ENCODE measurements at regions not wholly inside any gene's neighbourhood (a gene's known extent, or its start where the extent isn't known, plus 50 kb on each side); places are given as distances from the start of the nearest gene placed in this dataset.

GRCh38 chr2:120923426-120923825 is 187.8 kb downstream of the GLI2 start:
- no peak overlapping the region for H3K9ac ChIP-seq (ENCODE audit: low read depth, low read length)
- H3K4me3 ChIP-seq (ENCODE audit: low read depth, low read length) = no peak overlapping the region
- peaks cover 16% of the 10 kb centered on the region for H3K36me3 ChIP-seq (ENCODE audit: control insufficient read depth, insufficient read depth, low read length)
- H3K27ac ChIP-seq (ENCODE audit: low read depth, low read length) = no peak overlapping the region
- H3K27me3 ChIP-seq (ENCODE audit: control insufficient read depth, insufficient read depth, low read length) = no peaks in the 10 kb centered on the region
- no peaks in the 10 kb centered on the region for H3K9me3 ChIP-seq (ENCODE audit: control insufficient read depth, insufficient read depth, low read length)
- no peaks in the 10 kb centered on the region for H3K4me1 ChIP-seq (ENCODE audit: control insufficient read depth, insufficient read depth, low read length)

GRCh38 chr2:120924924-120925323 is 189.3 kb downstream of the GLI2 start:
- Histone ChIP-seq H3K9ac (ENCODE audit: low read depth, low read length) (no peak overlapping the region), H3K4me3 (ENCODE audit: low read depth, low read length) (no peak overlapping the region), H3K27ac (ENCODE audit: low read depth, low read length) (no peak overlapping the region), H3K27me3 (ENCODE audit: control insufficient read depth, insufficient read depth, low read length) (no peaks in the 10 kb centered on the region), H3K4me1 (ENCODE audit: control insufficient read depth, insufficient read depth, low read length) (no peaks in the 10 kb centered on the region), H3K9me3 (ENCODE audit: control insufficient read depth, insufficient read depth, low read length) (no peaks in the 10 kb centered on the region), H3K36me3 (ENCODE audit: control insufficient read depth, insufficient read depth, low read length) (peaks cover 27% of the 10 kb centered on the region)

DNA sequence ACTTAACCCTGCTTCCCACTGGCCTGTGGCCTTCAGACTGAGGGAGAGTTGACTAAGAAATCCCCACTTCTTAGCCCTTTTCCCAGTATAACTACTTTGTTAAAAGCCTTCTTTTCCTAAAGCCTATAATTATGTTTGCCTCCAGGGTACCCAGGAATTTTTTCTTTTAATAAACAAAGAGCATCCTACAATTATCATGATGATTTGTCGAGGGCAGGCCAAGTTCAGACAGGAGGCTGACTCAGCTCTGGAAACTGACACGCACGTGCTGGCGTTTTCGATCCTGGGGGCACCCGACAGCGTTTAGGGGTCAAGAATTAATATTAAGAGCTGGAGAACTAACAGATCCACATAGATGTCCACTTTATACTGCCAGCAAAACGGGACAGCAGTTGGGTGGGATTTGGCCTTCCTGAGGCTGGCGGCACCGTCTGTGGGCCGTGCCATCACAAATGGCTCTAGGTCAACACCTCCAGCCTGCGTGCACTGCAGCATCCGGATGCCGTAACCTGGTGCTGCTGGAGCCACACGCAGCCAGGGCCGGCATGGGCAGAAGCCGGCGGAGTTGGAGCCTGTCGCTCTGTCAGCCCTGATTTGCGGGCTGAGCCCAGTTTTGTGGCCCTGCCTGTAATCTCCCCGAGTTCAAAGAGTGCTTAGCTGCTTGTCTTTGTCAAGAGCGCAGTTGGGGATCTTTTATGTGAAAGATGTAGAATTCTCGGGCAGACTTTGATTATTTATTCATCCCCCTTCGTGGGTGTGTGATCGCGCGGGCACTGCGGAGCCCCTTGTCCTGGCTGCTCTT is 191.0 kb downstream of the GLI2 start:
- Histone ChIP-seq H3K27me3 (ENCODE audit: control insufficient read depth, insufficient read depth, low read length) (no peaks in the 10 kb centered on the region), H3K9me3 (ENCODE audit: control insufficient read depth, insufficient read depth, low read length) (no peaks in the 10 kb centered on the region), H3K4me1 (ENCODE audit: control insufficient read depth, insufficient read depth, low read length) (no peaks in the 10 kb centered on the region), H3K4me3 (ENCODE audit: low read depth, low read length) (no peak overlapping the region), H3K9ac (ENCODE audit: low read depth, low read length) (no peak overlapping the region), H3K27ac (ENCODE audit: low read depth, low read length) (no peak overlapping the region), H3K36me3 (ENCODE audit: control insufficient read depth, insufficient read depth, low read length) (peaks cover 37% of the 10 kb centered on the region)

- H3K9ac ChIP-seq (ENCODE audit: low read depth, low read length) = no peak overlapping the region
- no peaks in the 10 kb centered on the region for H3K4me1 ChIP-seq (ENCODE audit: control insufficient read depth, insufficient read depth, low read length)
- no peak overlapping the region for H3K4me3 ChIP-seq (ENCODE audit: low read depth, low read length)
- no peak overlapping the region for H3K27ac ChIP-seq (ENCODE audit: low read depth, low read length)
- H3K27me3 ChIP-seq (ENCODE audit: control insufficient read depth, insufficient read depth, low read length) = no peaks in the 10 kb centered on the region
- H3K36me3 ChIP-seq (ENCODE audit: control insufficient read depth, insufficient read depth, low read length) = peaks cover 37% of the 10 kb centered on the region
- no peaks in the 10 kb centered on the region for H3K9me3 ChIP-seq (ENCODE audit: control insufficient read depth, insufficient read depth, low read length)
Measured at GRCh38 chr2:120927265-120927628, 191.6 kb downstream of the GLI2 start.

GRCh38 chr2:120929829-120930228 is 194.2 kb downstream of the GLI2 start:
- Histone ChIP-seq H3K9me3 (ENCODE audit: control insufficient read depth, insufficient read depth, low read length) (no peaks in the 10 kb centered on the region), H3K27me3 (ENCODE audit: control insufficient read depth, insufficient read depth, low read length) (no peaks in the 10 kb centered on the region), H3K9ac (ENCODE audit: low read depth, low read length) (no peak overlapping the region), H3K4me1 (ENCODE audit: control insufficient read depth, insufficient read depth, low read length) (no peaks in the 10 kb centered on the region), H3K4me3 (ENCODE audit: low read depth, low read length) (no peak overlapping the region), H3K36me3 (ENCODE audit: control insufficient read depth, insufficient read depth, low read length) (peaks cover 26% of the 10 kb centered on the region), H3K27ac (ENCODE audit: low read depth, low read length) (no peak overlapping the region)

- H3K4me3 ChIP-seq (ENCODE audit: low read depth, low read length) = no peak overlapping the region
- no peak overlapping the region for H3K27ac ChIP-seq (ENCODE audit: low read depth, low read length)
- H3K27me3 ChIP-seq (ENCODE audit: control insufficient read depth, insufficient read depth, low read length) = no peaks in the 10 kb centered on the region
- H3K9ac ChIP-seq (ENCODE audit: low read depth, low read length) = no peak overlapping the region
- peaks cover 26% of the 10 kb centered on the region for H3K36me3 ChIP-seq (ENCODE audit: control insufficient read depth, insufficient read depth, low read length)
- no peaks in the 10 kb centered on the region for H3K9me3 ChIP-seq (ENCODE audit: control insufficient read depth, insufficient read depth, low read length)
- H3K4me1 ChIP-seq (ENCODE audit: control insufficient read depth, insufficient read depth, low read length) = no peaks in the 10 kb centered on the region
Measured at GRCh38 chr2:120930236-120930635, 194.6 kb downstream of the GLI2 start.

GRCh38 chr2:120930864-120931263 is 195.2 kb downstream of the GLI2 start:
- H3K9ac ChIP-seq (ENCODE audit: low read depth, low read length) = no peak overlapping the region
- H3K4me3 ChIP-seq (ENCODE audit: low read depth, low read length) = no peak overlapping the region
- H3K27me3 ChIP-seq (ENCODE audit: control insufficient read depth, insufficient read depth, low read length) = no peaks in the 10 kb centered on the region
- H3K36me3 ChIP-seq (ENCODE audit: control insufficient read depth, insufficient read depth, low read length) = peaks cover 26% of the 10 kb centered on the region
- no peaks in the 10 kb centered on the region for H3K9me3 ChIP-seq (ENCODE audit: control insufficient read depth, insufficient read depth, low read length)
- no peak overlapping the region for H3K27ac ChIP-seq (ENCODE audit: low read depth, low read length)
- no peaks in the 10 kb centered on the region for H3K4me1 ChIP-seq (ENCODE audit: control insufficient read depth, insufficient read depth, low read length)

GRCh38 chr2:120932472-120932871 is 196.8 kb downstream of the GLI2 start:
- H3K27me3 ChIP-seq (ENCODE audit: control insufficient read depth, insufficient read depth, low read length) = no peaks in the 10 kb centered on the region
- peaks cover 26% of the 10 kb centered on the region for H3K36me3 ChIP-seq (ENCODE audit: control insufficient read depth, insufficient read depth, low read length)
- H3K27ac ChIP-seq (ENCODE audit: low read depth, low read length) = no peak overlapping the region
- H3K4me1 ChIP-seq (ENCODE audit: control insufficient read depth, insufficient read depth, low read length) = no peaks in the 10 kb centered on the region
- no peak overlapping the region for H3K4me3 ChIP-seq (ENCODE audit: low read depth, low read length)
- no peaks in the 10 kb centered on the region for H3K9me3 ChIP-seq (ENCODE audit: control insufficient read depth, insufficient read depth, low read length)
- no peak overlapping the region for H3K9ac ChIP-seq (ENCODE audit: low read depth, low read length)

GRCh38 chr2:120932881-120933280 is 197.2 kb downstream of the GLI2 start:
- no peak overlapping the region for H3K27ac ChIP-seq (ENCODE audit: low read depth, low read length)
- H3K9me3 ChIP-seq (ENCODE audit: control insufficient read depth, insufficient read depth, low read length) = no peaks in the 10 kb centered on the region
- no peaks in the 10 kb centered on the region for H3K4me1 ChIP-seq (ENCODE audit: control insufficient read depth, insufficient read depth, low read length)
- no peak overlapping the region for H3K4me3 ChIP-seq (ENCODE audit: low read depth, low read length)
- H3K27me3 ChIP-seq (ENCODE audit: control insufficient read depth, insufficient read depth, low read length) = no peaks in the 10 kb centered on the region
- H3K36me3 ChIP-seq (ENCODE audit: control insufficient read depth, insufficient read depth, low read length) = peaks cover 26% of the 10 kb centered on the region
- no peak overlapping the region for H3K9ac ChIP-seq (ENCODE audit: low read depth, low read length)

DNA sequence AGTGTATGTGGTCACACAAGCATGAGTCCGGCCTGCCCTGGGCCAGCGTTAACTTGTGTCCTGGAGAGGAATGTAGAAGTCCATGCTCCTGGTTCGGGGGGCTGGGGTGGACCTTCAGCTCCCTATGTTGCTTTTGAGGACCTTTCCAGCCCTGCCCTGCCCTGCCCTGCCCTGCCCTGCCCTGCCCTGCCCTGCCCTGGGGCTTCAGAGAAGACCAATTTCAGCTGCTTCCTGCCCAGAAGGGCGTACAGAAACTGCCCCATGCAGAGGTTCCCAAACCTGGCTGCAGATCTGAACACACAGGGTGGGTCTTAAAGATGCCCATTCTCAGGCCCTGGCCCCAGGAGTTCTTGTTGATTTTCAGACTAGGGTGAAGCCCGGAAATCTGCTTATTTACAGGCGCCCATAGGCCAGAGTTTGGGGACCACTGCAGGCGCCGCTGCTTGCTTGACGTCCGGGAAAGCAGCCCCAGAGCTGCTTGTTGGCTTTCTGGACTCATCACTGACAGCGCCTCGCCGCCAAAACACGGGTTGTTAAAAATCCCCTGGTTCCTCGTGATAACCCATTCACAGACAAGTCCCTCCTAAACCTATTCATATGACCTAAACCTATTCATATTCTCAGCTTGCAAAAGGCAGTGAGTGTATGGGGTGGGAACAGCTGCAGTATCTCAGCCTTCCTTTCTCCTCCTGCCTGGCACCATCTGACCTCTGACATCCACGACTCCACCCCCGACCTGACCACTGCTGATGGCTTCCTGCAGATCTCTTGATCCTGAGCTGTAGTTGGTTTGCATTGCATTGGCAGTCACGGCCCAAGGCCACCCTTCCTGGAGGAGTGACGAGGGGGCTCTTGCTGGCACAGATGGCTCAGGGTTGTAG is 198.3 kb downstream of the GLI2 start:
- Histone ChIP-seq H3K4me3 (ENCODE audit: low read depth, low read length) (no peak overlapping the region), H3K36me3 (ENCODE audit: control insufficient read depth, insufficient read depth, low read length) (peaks cover 19% of the 10 kb centered on the region), H3K9me3 (ENCODE audit: control insufficient read depth, insufficient read depth, low read length) (no peaks in the 10 kb centered on the region), H3K27me3 (ENCODE audit: control insufficient read depth, insufficient read depth, low read length) (no peaks in the 10 kb centered on the region), H3K27ac (ENCODE audit: low read depth, low read length) (no peak overlapping the region), H3K4me1 (ENCODE audit: control insufficient read depth, insufficient read depth, low read length) (no peaks in the 10 kb centered on the region), H3K9ac (ENCODE audit: low read depth, low read length) (no peak overlapping the region)

All from HUES48 (cell line).